ENCODE measurements at regions not wholly inside any gene's neighbourhood (a gene's known extent, or its start where the extent isn't known, plus 50 kb on each side); places are given as distances from the start of the nearest gene placed in this dataset.

DNA sequence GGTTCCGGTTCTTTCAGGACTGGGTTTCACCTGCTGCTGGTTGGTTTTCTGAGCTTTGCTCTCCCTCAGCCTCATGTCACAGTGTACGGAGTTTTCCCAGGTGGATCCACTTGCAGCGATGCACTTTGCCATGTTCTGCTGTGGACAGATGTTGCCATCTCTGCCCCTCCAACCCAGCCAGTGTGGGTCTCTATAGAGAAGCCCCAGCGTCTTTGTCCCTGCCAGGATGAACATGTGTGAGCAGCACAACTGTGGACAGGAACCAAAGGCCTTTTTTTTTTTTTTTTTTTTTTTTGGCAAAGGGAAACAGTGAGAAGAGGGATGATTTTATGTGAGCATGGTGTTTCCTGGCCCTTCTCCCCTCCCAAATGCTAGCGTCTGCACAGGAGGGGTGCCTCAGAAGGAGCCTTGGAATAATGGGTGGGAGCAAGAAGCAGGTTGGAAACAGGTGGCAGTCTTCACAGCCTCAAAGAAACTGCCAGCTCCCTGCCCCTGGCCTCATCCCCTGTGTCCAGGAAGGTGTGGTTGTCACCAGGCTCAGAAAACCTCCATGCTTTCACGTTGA, 106.5 kb downstream of the RPS24 start:
- TF ChIP-seq, protein P1, sequence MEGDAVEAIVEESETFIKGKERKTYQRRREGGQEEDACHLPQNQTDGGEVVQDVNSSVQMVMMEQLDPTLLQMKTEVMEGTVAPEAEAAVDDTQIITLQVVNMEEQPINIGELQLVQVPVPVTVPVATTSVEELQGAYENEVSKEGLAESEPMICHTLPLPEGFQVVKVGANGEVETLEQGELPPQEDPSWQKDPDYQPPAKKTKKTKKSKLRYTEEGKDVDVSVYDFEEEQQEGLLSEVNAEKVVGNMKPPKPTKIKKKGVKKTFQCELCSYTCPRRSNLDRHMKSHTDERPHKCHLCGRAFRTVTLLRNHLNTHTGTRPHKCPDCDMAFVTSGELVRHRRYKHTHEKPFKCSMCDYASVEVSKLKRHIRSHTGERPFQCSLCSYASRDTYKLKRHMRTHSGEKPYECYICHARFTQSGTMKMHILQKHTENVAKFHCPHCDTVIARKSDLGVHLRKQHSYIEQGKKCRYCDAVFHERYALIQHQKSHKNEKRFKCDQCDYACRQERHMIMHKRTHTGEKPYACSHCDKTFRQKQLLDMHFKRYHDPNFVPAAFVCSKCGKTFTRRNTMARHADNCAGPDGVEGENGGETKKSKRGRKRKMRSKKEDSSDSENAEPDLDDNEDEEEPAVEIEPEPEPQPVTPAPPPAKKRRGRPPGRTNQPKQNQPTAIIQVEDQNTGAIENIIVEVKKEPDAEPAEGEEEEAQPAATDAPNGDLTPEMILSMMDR (IDR thresholded peaks at IDR 0.05; ENCODE audit: low read depth, low read length): no peak
- Histone ChIP-seq H3K9me3 (no peaks in the 10 kb centered on the region), H3K27me3 (no peaks in the 10 kb centered on the region), H3K4me1 (no peaks in the 10 kb centered on the region), H3K4me3 (ENCODE audit: low read depth, low read length) (no peak overlapping the region), H3K36me3 (no peaks in the 10 kb centered on the region)
- no peak for DNase-seq

DNA sequence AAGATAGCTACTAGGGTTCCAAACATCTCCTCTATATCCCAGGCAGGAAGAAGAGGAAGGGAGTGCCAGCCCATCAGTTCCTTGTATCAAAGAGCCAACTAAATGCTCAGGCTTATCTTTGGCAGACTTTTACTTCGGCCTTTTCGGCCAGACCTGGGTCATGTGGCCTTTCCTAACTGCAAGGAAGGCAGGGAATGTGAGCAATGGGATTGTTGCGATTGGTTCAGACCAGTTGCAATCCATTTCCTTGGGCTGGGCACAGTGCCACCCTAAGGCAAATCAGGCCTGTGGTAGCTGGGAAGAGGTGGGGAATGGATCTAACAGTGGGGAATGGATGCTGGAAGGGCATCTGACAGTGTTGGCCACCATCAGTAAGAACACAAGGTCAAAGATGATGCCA, 109.9 kb downstream of the RPS24 start:
- Histone ChIP-seq H3K9me3 (no peaks in the 10 kb centered on the region), H3K36me3 (no peaks in the 10 kb centered on the region), H3K27me3 (no peaks in the 10 kb centered on the region), H3K4me3 (ENCODE audit: low read depth, low read length) (no peak overlapping the region), H3K4me1 (no peaks in the 10 kb centered on the region)
- TF ChIP-seq, protein P1 (IDR thresholded peaks at IDR 0.05; ENCODE audit: low read depth, low read length): no peak
- DNase-seq: no peak

DNA sequence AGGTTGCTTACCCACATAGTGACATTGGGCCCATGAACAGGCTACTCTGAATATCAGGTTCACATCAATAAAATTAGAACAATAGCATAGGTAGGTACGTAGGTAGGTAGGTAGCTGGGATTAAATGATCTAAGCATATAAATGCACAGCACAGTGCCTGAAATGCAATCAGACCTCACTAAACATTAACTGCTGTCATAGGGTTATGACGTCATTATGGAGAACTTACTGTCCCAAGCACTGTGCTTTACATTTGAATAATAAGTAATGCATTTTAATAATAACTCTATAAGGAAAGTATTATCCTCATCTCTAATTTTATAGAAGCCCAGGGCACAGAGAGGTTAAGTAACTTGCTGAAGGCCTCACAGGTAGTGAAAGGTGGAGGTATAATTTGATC, 112.5 kb downstream of the RPS24 start:
- no peaks in the 10 kb centered on the region for H3K36me3 ChIP-seq
- no peak for DNase-seq
- TF ChIP-seq, protein P1 (IDR thresholded peaks at IDR 0.05; ENCODE audit: low read depth, low read length): no peak
- H3K4me1 ChIP-seq: no peaks in the 10 kb centered on the region
- H3K27me3 ChIP-seq: no peaks in the 10 kb centered on the region
- H3K4me3 ChIP-seq (ENCODE audit: low read depth, low read length): no peak overlapping the region
- no peaks in the 10 kb centered on the region for H3K9me3 ChIP-seq

DNA sequence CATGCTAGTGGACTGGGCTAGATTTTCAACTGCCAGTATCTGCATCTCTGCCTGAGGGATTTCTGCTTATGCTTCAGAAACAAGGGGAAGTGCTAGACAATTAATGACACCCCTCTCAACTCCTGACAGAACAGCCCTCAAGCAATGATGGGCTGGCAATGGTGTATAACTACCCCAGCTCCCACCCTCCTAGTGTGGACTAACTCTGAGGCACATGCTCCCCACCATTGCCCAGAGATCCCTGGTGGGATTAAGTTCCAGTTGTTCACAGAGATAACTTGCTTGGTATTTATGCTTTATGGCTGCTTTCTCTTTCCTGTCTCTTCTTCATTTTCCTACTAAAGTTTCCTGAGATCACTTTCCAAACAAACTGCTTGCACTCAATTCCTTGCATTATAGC, 113.5 kb downstream of the RPS24 start:
- Histone ChIP-seq H3K4me1 (no peaks in the 10 kb centered on the region), H3K9me3 (no peaks in the 10 kb centered on the region), H3K36me3 (no peaks in the 10 kb centered on the region), H3K27me3 (no peaks in the 10 kb centered on the region), H3K4me3 (ENCODE audit: low read depth, low read length) (no peak overlapping the region)
- TF ChIP-seq, protein P1 (IDR thresholded peaks at IDR 0.05; ENCODE audit: low read depth, low read length): no peak
- DNase-seq: no peak

DNA sequence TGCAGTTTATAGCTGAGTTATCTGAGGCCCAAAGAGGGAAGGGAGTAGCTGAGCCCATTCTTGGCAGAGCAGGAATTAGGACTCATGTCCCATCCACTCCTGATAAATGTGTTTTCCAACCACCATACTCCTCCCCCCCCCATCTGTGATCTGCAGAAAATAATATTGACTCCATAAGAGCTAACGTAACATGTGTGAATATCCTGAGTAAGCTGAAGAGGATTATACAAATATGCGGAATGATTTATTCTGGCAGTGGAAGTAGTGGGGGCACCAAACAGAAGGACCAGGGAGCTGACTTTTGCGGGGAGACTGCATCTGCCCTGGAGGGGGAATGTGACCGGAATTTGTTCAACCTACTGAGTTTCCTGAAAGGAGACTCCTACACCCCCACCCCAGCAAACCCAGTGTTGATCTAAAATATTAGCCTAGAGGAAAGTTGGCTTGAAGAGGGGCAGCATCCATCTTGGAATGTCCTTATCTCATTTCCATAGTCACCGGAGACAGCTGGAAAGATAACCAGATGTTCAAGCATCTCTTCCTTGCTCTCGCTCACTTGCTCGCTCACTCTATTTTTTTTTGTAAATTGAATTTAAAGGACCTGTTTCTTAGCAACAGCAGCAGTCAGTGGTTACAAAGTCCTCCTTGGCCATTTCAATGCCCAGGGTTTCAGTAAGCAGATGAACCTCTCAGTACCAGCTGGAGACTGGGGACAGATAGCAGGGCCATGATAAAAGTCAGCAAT, 114.7 kb downstream of the RPS24 start:
- TF ChIP-seq, protein P1 (IDR thresholded peaks at IDR 0.05; ENCODE audit: low read depth, low read length): no peak
- Histone ChIP-seq H3K4me1 (no peaks in the 10 kb centered on the region), H3K4me3 (ENCODE audit: low read depth, low read length) (no peak overlapping the region), H3K9me3 (no peaks in the 10 kb centered on the region), H3K36me3 (no peaks in the 10 kb centered on the region), H3K27me3 (no peaks in the 10 kb centered on the region)
- no peak for DNase-seq

DNA sequence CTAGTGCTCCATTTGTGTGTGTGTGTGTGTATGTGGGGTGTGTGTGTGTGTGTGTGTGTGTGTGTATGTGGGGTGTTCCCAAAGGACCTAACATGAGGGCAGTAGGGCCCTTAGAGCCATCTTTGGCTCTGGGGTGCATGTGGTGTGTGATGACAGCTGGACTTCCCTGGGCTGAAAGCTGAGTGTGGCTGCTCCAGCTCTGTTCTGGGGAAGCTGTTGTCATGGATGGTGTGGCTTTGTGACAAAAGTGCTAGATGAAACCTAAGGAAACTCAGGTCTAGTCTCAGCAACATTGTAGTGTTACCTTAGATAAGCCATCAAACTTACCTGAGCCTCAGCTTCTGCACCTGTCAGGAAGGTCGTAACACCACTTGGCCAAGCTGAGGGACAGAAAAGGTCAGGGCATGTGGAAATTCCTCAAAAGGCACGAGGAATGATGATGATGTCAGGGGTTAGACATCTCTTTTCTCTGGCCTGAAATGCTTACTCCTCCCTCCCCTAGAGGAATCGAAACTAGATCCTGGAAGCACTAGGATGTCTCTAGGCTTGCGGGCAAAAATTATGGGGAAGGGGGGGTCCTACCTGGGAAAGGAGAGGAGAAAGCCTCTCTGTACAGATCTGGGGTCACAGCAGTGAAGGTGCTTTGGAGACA, 115.4 kb downstream of the RPS24 start:
- H3K9me3 ChIP-seq: no peaks in the 10 kb centered on the region
- H3K36me3 ChIP-seq: no peaks in the 10 kb centered on the region
- TF ChIP-seq, protein P1 (IDR thresholded peaks at IDR 0.05; ENCODE audit: low read depth, low read length): no peak
- no peak for DNase-seq
- H3K27me3 ChIP-seq: no peaks in the 10 kb centered on the region
- H3K4me1 ChIP-seq: no peaks in the 10 kb centered on the region
- H3K4me3 ChIP-seq (ENCODE audit: low read depth, low read length): no peak overlapping the region
